Fibroblast of villous mesenchyme (primary cell): ENCODE measurements at regions not wholly inside any gene's neighbourhood (a gene's known extent, or its start where the extent isn't known, plus 50 kb on each side); places are given as distances from the start of the nearest gene placed in this dataset.

ENCODE experiments used
- DNase-seq: peaks from one replicate; pipeline ENCODE4 v3.0.0-alpha.2; 2010; ENCODE audit warnings: low read depth
- H3K4me3 ChIP-seq: 2 replicates; pipeline ENCODE4 v1.5.1; 2011; ENCODE audit warnings: low read depth, mild to moderate bottlenecking, low read length
- CTCF ChIP-seq: IDR thresholded peaks from 2 replicates; pipeline ENCODE4 v1.5.1; 2012; ENCODE audit warnings: low read depth, mild to moderate bottlenecking, low read length; ENCODE audit not compliant: insufficient read depth

GRCh38 chr22:48558606-48559402 lies 1268.9 kb downstream of the BRD1 start:
- no peak for DNase-seq
- TF ChIP-seq CTCF = no peak
- no peak overlapping the region for H3K4me3 ChIP-seq

- TF ChIP-seq CTCF = no peak
- no peak for DNase-seq
- H3K4me3 ChIP-seq = no peak overlapping the region
These were observed 1269.7 kb downstream of the BRD1 start for GRCh38 chr22:48558016-48558415.

- no peak overlapping the region for H3K4me3 ChIP-seq
- no peak for DNase-seq
- no peak for TF ChIP-seq CTCF
These were observed 1270.2 kb downstream of the BRD1 start for GRCh38 chr22:48557473-48557872.

GRCh38 chr22:48556751-48557150 lies 1270.9 kb downstream of the BRD1 start:
- no peak for DNase-seq
- TF ChIP-seq CTCF = no peak

GRCh38 chr22:48556222-48556621 lies 1271.5 kb downstream of the BRD1 start:
- no peak overlapping the region for H3K4me3 ChIP-seq
- no peak for TF ChIP-seq CTCF
- no peak for DNase-seq

More at GRCh38 chr22:48556751-48557150, 1270.9 kb downstream of the BRD1 start:
- no peak overlapping the region for H3K4me3 ChIP-seq

- no peak for TF ChIP-seq CTCF
- no peak overlapping the region for H3K4me3 ChIP-seq
- DNase-seq = no peak
These were observed 1272.1 kb downstream of the BRD1 start for GRCh38 chr22:48555606-48556005.
